NCI-H460 (cell line): ENCODE measurements at regions not wholly inside any gene's neighbourhood (a gene's known extent, or its start where the extent isn't known, plus 50 kb on each side); places are given as distances from the start of the nearest gene placed in this dataset.
"Not testable (repeated sequence)": the region's sequence is repeated elsewhere in the genome, so short reads cannot be mapped to it uniquely, and the experiment has no call there.

Experiments
- DNase-seq: peaks from one replicate; pipeline ENCODE4 v3.0.0-alpha.2; 2016; ENCODE audit warnings: low read depth; ENCODE audit errors: extremely low read depth

GRCh38 chr11:79535606-79536005 is 94.8 kb upstream of the TENM4 start:
- no peak for DNase-seq

- no peak for DNase-seq
These were observed 84.4 kb upstream of the TENM4 start for GRCh38 chr11:79525257-79525656.

GRCh38 chr11:79522626-79523025 is 81.8 kb upstream of the TENM4 start:
- no peak for DNase-seq

GRCh38 chr11:79520086-79520485 is 79.3 kb upstream of the TENM4 start:
- no peak for DNase-seq

GRCh38 chr11:79515781-79516180 is 75.0 kb upstream of the TENM4 start:
- no peak for DNase-seq

GRCh38 chr11:79514695-79515094 is 73.9 kb upstream of the TENM4 start:
- DNase-seq: no peak

- DNase-seq: no peak
These were observed 73.5 kb upstream of the TENM4 start for GRCh38 chr11:79514290-79514689.

GRCh38 chr11:79512706-79513469 is 72.1 kb upstream of the TENM4 start:
- no peak for DNase-seq

- DNase-seq: no peak
These were observed 70.1 kb upstream of the TENM4 start for GRCh38 chr11:79510960-79511359.

GRCh38 chr11:79508461-79508860 is 67.6 kb upstream of the TENM4 start:
- no peak for DNase-seq

- no peak for DNase-seq
These were observed 66.9 kb upstream of the TENM4 start for GRCh38 chr11:79507706-79508105.

- DNase-seq: no peak
These were observed 66.0 kb upstream of the TENM4 start for GRCh38 chr11:79506734-79507344.

GRCh38 chr11:79506124-79506523 is 65.3 kb upstream of the TENM4 start:
- no peak for DNase-seq

- DNase-seq: no peak
These were observed 62.2 kb upstream of the TENM4 start for GRCh38 chr11:79503028-79503427.

GRCh38 chr11:79501707-79502106 is 60.9 kb upstream of the TENM4 start:
- no peak for DNase-seq

- DNase-seq: not testable (repeated sequence)
These were observed 59.1 kb upstream of the TENM4 start for GRCh38 chr11:79499929-79500328.

- no peak for DNase-seq
These were observed 57.8 kb upstream of the TENM4 start for GRCh38 chr11:79498667-79499066.

GRCh38 chr11:79493555-79494171 is 52.8 kb upstream of the TENM4 start:
- peak; percentile 24 for DNase-seq

- no peak for DNase-seq
These were observed 51.2 kb upstream of the TENM4 start for GRCh38 chr11:79492008-79492407.
